Heart left ventricle (tissue), 16 donors: ENCODE measurements at regions not wholly inside any gene's neighbourhood (a gene's known extent, or its start where the extent isn't known, plus 50 kb on each side); places are given as distances from the start of the nearest gene placed in this dataset.

Source experiments
- ATAC-seq, 4 donors: fragments of 200-7000 bp; cut with Tn5 transposase; one replicate each; pipeline ENCODE4 v1.9.1; 2020 to 2022; ENCODE audit warnings: moderate library complexity in 4 of 4, mild to moderate bottlenecking in 3 of 4, moderate number of reproducible peaks in 1 of 4
- DNase-seq, 5 donors: peaks; one replicate each; pipeline ENCODE4 v3.0.0-alpha.2; 2020
- H3K27ac ChIP-seq, 12 donors: fragments of 200-600 bp; sonication (generic) in 4 of 12; one replicate each; pipeline versions ENCODE4 v1.5.0 to v1.8.0; 2016 to 2022; ENCODE audit warnings: mild to moderate bottlenecking in 2 of 12
- H3K27me3 ChIP-seq, 9 donors: fragments of 200-600 bp; sonication (generic) in 2 of 9; one replicate each; pipeline versions ENCODE4 v1.5.1 to v1.8.0; 2016 to 2022; ENCODE audit warnings: mild to moderate bottlenecking in 3 of 9
- H3K36me3 ChIP-seq, 9 donors: fragments of 200-600 bp; sonication (generic) in 2 of 9; one replicate each; pipeline versions ENCODE4 v1.5.0 to v1.8.0; 2018 to 2022; ENCODE audit warnings: mild to moderate bottlenecking in 2 of 9
- H3K4me1 ChIP-seq, 12 donors: fragments of 200-600 bp; sonication (generic) in 4 of 12; one replicate each; pipeline versions ENCODE4 v1.5.0 to v1.8.0; 2016 to 2022; ENCODE audit warnings: mild to moderate bottlenecking in 3 of 12
- H3K4me3 ChIP-seq, 12 donors: fragments of 200-600 bp; sonication (generic) in 4 of 12; one replicate each; pipeline versions ENCODE4 v1.5.0 to v1.8.0; 2017 to 2022; ENCODE audit warnings: mild to moderate bottlenecking in 9 of 12, moderate library complexity in 4 of 12
- H3K9me3 ChIP-seq, 12 donors: fragments of 200-600 bp; sonication (generic) in 4 of 12; one replicate each; pipeline versions ENCODE4 v1.5.0 to v1.8.0; 2016 to 2022; ENCODE audit warnings: mild to moderate bottlenecking in 1 of 12
- CTCF ChIP-seq, 12 donors: fragments of 200-600 bp; sonication (generic) in 4 of 12; IDR thresholded peaks; one replicate each; pipeline versions ENCODE4 v1.5.0 to v1.8.0; 2018 to 2022; ENCODE audit warnings: antibody characterized with exemption in 12 of 12, mild to moderate bottlenecking in 5 of 12
- POLR2A ChIP-seq, 2 donors: fragments of 450-650 bp; IDR thresholded peaks; one replicate each; pipeline ENCODE4 v1.6.1; 2017; ENCODE audit warnings: antibody characterized with exemption in 2 of 2, mild to moderate bottlenecking in 2 of 2, moderate library complexity in 2 of 2
- WGBS, 4 donors: extraction: QIAGEN DNeasy Blood & Tissue Kit in 2 of 4; methylation state at CpG; one replicate each; pipeline versions ENCODE4 v1.1.5 to v1.1.7; 2013 to 2018; 5-methylcytosine and 5-hydroxymethylcytosine counted together
- intact Hi-C, 10 donors: fragments of 100-400 bp; cut with DNase I; formaldehyde crosslinking; loops; one replicate each; pipeline versions ENCODE4 v1.11.1 to v1.14.2; 2022
- donor health status: ischemic (EF 13 %, LVEDD 7.1; RV severe dilation, severe dysfunction).
- donor health status: healthy with polysubstance abuse.
- donor health status: DM: no; HTN: yes; CAD: no.
- donor health status: DM: no; HTN: no; CAD: no.
- donor health status: ischemic (EF 25% LVEDD 6.9; RV normal size, moderate dysfunction).
- donor health status: ischemic (EF 25% LVEDD 5.7; RV mildly dilated, moderate dysfunction).
- donor health status: healthy.
- donor health status: DM: yes; HTN: yes; CAD: no.
- donor health status: ischemic (EF 35%, LVEDD 5.7; RV mildly dilated, moderate dysfunction).
- donor health status: nonischemic (EF 11% LVEDD 7.7; RV severe dilation, severe dysfunction).
- donor health status: DM: yes; HTN: yes; CAD: no.
- donor health status: PGD.
- donor health status: ischemic (EF 29% LVEDD 5.4; RV normal size, mild dysfunction).
- donor health status: nonischemic (EF 23%, LVEDD 6.1; RV moderate dilation, normal function).

GRCh38 chr9:79362100-79363081 is 209.4 kb upstream of the TLE4 start:
- peaks cover 0 to 5% (median 0%) of the 10 kb centered on the region in 9 donors for H3K27me3 ChIP-seq
- H3K4me1 ChIP-seq = peaks cover 0 to 7% (median 0%) of the 10 kb centered on the region in 12 donors
- DNase-seq = no peak
- no peak overlapping the region for H3K27ac ChIP-seq
- H3K36me3 ChIP-seq = no peaks in the 10 kb centered on the region
- no peak overlapping the region for H3K4me3 ChIP-seq
- ATAC-seq = no peak
- no peaks in the 10 kb centered on the region for H3K9me3 ChIP-seq
- intact Hi-C loops = no loop called here
- 48 to 50% (median 49%) methylated on average over 9 of the region's 9 CpGs for WGBS, 4 donors
- TF ChIP-seq CTCF (IDR thresholded peaks at IDR 0.05) (no peak), POLR2A (IDR thresholded peaks at IDR 0.05) (no peak)

- Histone ChIP-seq H3K36me3 (no peaks in the 10 kb centered on the region), H3K4me1 (no peaks in the 10 kb centered on the region), H3K4me3 (no peak overlapping the region), H3K27me3 (no peaks in the 10 kb centered on the region), H3K9me3 (peaks cover 0 to 3% (median 0%) of the 10 kb centered on the region in 12 donors), H3K27ac (no peak overlapping the region)
- 92 to 95% (median 93%) methylated on average over 6 of the region's 6 CpGs for WGBS, 4 donors
- ATAC-seq = no peak
- DNase-seq = no peak
- no peak for TF ChIP-seq CTCF (IDR thresholded peaks at IDR 0.05)
- no peak for TF ChIP-seq POLR2A (IDR thresholded peaks at IDR 0.05)
- intact Hi-C loops = no loop called here
Observed at GRCh38 chr9:79369676-79370075, 202.1 kb upstream of the TLE4 start.

- intact Hi-C loops = no loop called here
- Histone ChIP-seq H3K27ac (no peak overlapping the region), H3K27me3 (no peaks in the 10 kb centered on the region), H3K9me3 (peaks cover 0 to 3% (median 0%) of the 10 kb centered on the region in 12 donors), H3K4me3 (no peak overlapping the region), H3K36me3 (no peaks in the 10 kb centered on the region), H3K4me1 (no peaks in the 10 kb centered on the region)
- DNase-seq (no peak), ATAC-seq (no peak)
- TF ChIP-seq CTCF (IDR thresholded peaks at IDR 0.05) (no peak), POLR2A (IDR thresholded peaks at IDR 0.05) (no peak)
- 63 to 75% (median 72%) methylated on average over 2 of the region's 2 CpGs for WGBS, 4 donors
Observed at GRCh38 chr9:79371301-79371700, 200.5 kb upstream of the TLE4 start.

GRCh38 chr9:79371948-79372555 is 199.7 kb upstream of the TLE4 start:
- no peak for DNase-seq
- H3K27me3 ChIP-seq = no peaks in the 10 kb centered on the region
- 83 to 100% (median 88%) methylated on average over 1 of the region's 1 CpG for WGBS, 4 donors

More at GRCh38 chr9:79371948-79372555, 199.7 kb upstream of the TLE4 start:
- ATAC-seq = no peak
- no peaks in the 10 kb centered on the region for H3K36me3 ChIP-seq
- no peak overlapping the region for H3K4me3 ChIP-seq
- H3K4me1 ChIP-seq = no peaks in the 10 kb centered on the region
- intact Hi-C loops = no loop called here
- H3K9me3 ChIP-seq = peaks cover 0 to 3% (median 0%) of the 10 kb centered on the region in 12 donors
- H3K27ac ChIP-seq = no peak overlapping the region
- TF ChIP-seq CTCF (IDR thresholded peaks at IDR 0.05) (no peak), POLR2A (IDR thresholded peaks at IDR 0.05) (no peak)
